Epidermal melanocyte (primary cell): ENCODE measurements at regions not wholly inside any gene's neighbourhood (a gene's known extent, or its start where the extent isn't known, plus 50 kb on each side); places are given as distances from the start of the nearest gene placed in this dataset.

ENCODE experiments used
- DNase-seq: peaks from one replicate; pipeline ENCODE4 v3.0.0; 2011; ENCODE audit warnings: low spot score; ENCODE audit not compliant: insufficient read length

DNA sequence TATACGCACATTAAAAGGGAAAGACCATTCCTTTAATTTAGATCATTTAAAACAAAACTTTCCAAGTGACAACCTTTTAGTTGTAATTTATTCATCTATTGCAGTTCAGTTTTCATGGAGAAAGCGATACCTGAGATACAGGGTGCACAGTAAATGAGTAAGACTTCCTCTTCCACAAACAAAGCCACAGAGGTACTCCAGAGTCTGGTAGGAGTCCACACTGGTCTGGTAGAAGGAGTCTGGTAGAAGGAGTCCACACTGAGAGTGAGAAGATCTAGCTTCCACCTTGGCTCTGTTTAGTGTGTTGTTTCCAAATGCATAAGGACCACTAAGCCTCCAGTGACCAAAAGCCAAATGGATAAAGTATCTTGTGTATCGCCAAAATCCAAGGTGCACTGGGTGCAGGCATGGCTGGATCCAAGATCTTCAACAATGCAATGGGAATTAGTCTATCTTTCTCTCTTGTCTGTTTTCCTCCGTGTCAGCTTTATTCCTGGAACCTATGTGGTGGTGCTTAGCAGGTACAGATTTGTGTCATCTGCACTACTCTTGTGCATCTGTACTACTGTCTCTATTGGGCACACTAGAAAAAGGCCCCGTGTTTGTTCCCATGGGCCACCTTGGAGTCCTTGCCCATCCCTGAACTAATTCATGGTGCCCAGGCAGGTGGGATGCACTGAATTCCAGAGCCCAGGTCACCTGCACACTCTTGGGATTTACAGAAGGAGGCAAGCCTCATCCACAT, 331.1 kb downstream of the BCL11B start:
- no peak for DNase-seq

DNA sequence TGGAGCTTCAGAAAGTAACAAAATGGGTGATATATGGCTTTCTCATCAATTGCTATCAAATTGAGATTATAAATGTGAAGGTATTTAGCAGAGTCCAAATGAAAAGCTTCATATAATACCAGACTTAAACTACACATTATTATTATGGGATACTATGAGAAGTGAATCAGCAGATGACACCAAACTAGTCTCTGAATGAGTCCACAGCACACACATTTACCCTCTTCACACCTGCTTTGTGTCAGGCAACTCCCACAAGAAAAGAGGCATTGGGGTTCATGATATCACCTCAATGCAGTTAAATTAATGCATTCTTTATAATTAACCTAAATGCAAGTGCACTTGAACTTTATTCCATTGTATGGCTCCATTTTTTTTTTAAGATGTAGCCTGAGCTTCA, 330.5 kb downstream of the BCL11B start:
- DNase-seq: no peak

DNA sequence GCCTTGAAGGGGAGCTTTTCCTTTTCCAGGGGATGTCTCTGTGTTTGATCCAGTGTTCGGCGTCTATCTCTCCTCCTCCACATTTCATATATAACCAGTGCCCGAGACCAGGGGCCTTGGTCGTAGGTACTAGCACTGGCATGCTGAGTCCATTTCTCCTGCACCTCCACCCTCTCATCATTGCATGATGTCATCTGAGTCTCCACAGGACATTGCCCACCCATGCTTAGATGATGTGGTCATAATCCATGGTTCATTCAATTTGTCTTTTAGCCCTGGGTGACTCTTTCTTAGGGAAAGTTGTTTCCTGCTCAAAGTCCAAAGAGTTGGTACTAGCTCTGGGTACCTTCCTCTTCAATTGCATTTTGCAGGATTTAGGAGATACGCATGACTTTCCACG, 328.1 kb downstream of the BCL11B start:
- DNase-seq: no peak

DNA sequence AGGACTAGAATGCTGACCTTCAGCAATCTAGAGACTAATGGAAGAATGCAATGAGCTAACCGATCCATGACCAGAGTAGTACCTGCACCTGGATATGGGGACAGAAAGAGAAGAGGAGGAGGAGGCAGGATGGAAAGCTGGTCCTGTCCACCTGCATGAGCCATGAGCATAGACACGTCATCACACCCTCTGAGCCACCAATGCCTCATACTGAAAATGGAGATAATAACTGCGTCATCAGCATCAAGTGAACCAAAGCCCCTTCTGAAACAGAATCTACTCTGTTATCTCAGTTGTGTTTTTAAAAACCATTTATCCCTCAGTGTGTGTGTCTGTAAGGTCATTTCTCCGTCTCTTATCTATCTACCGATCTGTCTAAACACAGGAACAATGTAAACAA, 327.0 kb downstream of the BCL11B start:
- DNase-seq: no peak

GRCh38 chr14:98945611-98946570, 326.1 kb downstream of the BCL11B start:
- no peak for DNase-seq

GRCh38 chr14:98946940-98947339, 325.1 kb downstream of the BCL11B start:
- DNase-seq: no peak

DNA sequence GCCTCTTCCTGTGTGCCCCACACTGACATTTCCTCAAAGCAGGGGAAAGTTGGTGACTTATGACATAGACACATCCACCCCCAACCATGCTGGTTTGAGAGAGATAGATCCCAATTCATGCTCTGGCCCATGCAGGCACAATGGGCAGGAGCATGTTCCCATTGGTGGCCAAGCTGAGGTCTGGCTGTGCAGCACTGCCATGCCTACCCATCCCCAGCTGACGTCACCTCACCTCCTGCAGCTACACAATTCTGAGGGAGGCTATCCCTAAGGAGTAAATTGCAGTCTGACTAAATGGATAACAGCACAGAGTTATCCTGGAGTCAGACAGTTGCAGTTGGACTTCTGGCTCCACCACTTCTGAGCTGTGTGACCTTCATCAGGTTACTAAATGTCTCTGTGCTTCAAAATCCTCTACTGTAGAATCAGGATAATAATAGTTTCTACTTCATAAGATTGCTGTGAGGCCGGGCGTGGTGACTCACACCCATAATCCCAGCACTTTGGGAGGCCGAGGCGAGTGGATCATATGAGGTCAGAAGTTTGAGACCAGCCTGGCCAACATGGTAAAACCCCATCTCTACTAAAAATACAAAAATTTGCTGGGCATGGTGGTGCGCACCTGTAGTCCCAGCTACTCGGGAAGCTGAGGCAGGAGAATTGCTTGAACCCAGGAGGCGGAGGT, 323.9 kb downstream of the BCL11B start:
- DNase-seq: no peak

GRCh38 chr14:98949051-98949450, 322.9 kb downstream of the BCL11B start:
- DNase-seq: no peak

DNA sequence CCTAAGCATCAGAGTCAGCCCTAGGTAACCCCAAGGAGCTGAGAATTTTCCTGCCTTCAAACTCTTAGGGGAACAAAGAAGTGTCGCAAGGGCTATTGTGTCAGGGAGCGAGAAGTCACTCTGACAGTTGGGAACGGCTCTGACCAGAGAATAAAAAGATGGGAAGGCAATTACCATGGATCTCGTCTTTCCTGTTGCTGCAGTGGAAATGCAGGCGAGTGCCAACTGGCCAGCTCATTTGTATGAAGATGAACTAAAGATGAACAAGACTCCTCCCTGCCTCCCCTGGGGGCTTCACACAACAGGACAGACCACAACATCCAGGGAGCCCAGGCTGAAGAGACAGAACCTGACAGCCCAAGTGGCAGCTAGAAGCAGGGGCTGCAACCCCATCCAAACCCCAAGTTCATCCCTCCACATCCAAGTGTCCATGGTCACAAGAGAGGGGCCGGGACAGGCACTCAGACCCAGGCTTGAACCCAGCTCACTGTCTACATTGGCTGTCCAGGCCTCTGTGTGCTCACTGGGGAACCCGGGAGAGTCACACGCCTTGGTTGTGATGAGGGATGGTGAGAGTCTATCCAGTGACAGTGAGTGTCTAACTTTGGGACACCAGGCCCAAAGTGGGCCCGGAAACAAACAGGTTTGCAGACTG, 322.4 kb downstream of the BCL11B start:
- DNase-seq: no peak

- no peak for DNase-seq
Observed at GRCh38 chr14:98950353-98950895, 321.6 kb downstream of the BCL11B start.

DNA sequence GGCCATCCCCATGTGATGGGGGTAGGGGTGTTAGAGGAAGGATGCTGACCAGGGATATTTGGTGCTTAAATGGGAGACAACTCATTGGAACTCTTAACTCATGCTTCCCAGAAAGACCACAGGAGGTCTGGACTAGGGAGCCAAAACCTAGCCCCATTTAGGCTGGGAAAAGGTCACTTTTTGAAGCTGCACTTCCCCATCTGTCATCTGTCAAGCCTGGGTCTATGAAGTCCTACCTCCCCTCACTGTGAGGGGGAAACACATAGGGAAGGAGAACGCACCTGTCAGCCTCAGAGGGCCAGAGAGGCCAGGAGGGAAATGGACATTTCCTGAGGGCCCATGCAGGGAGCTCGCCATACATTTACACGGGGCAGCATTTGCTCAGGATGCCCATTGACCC, 321.0 kb downstream of the BCL11B start:
- no peak for DNase-seq

DNA sequence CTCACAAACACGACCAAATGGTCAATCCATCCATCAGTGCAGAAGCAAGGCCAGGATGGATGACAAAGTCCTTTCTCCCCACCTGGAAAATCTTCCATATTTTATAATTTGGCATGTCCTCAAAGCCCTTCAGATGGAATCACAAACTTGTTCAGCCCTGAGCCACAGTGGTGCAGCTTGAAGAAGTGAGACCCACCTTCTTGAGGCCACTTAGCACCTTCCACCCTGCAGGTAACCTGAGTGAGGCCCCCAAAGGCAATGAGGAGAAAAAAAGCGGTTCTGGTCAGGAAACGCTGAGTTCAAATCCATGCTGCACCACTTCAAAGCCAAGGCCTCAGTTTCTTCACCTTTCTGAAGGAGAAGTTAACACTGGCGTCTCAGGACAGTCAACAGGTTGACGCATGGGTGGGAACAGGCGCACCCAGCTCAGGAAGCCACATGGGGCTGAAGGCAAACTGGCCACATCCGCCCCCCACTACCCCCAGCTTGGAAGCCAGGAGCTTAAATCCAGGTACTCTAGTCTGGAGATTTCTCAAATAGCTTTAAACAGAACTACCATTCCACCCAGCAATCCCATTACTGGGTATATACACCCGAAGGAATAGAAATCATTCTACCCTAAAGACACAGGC, 320.4 kb downstream of the BCL11B start:
- no peak for DNase-seq

DNA sequence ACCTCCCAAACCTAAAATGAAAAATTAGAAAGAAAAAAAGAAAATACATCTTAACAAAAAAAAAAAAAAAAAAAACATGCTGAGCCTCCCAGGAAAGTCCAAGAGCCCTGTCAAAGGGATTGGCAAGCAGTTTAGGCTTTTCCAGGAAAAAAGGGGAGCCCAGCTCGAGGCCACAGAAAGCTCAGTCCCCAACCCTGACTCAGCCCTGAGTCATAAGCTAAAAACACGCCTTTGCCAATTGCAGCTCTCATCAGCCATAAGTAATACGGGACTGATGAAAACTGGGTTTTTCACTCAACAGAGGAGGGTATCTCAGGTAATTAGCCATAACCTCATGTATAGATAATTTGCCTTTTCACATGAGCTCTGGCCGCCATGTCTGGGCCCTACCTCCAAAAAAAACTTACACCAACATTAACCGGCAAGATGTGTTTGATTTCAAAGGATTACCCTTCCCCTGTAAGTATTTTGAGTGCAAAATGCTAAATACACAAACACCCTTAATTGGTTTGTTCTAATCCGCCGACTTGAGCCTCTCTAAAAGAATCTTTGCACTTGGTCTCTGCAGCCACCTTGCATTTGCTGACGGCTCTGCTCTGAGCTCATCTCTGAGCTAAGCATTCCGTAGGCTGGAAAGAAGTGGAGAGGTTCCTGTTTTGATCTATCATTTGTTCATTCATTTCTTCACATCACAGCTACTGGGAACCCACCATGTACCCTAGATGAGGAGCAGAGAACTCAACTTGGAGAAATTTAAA, 319.2 kb downstream of the BCL11B start:
- DNase-seq: no peak

DNA sequence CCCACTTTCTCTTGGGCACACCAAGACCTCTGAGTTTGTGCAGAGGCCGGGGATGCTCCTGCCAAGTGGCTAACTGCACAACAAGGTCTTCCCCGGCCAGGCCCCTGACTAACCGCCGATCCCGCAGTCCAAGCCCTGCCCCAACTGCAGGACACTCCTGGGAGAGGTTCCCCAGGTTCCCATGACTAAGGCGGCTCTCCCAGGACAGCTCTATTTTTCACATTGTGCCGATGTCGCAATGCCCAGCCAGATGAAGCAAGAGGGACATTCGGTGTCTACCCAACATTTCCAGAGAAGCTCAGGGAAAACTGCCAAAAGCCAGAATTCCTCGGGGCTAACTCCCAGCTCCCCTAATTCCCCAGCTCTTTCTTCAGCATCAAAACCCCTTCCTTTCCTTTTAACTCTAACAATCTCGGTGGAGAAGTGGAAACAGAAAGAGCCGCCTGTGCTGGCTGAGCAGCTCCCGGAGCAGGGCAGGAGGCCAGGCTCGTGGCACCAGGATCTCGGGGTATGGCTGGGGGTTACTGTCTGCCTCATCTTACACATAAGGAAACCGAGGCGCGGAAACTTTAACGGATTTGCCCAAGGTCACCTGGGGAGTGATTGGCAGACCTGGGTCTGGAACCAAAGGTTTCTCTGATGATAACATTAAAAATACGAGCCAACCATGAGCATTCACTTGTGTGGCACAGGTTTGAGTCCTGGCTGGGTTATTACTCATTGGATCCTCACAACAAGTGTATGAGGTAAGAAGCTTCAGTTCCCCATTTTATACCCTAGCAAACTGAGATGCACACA, 318.2 kb downstream of the BCL11B start:
- no peak for DNase-seq

DNA sequence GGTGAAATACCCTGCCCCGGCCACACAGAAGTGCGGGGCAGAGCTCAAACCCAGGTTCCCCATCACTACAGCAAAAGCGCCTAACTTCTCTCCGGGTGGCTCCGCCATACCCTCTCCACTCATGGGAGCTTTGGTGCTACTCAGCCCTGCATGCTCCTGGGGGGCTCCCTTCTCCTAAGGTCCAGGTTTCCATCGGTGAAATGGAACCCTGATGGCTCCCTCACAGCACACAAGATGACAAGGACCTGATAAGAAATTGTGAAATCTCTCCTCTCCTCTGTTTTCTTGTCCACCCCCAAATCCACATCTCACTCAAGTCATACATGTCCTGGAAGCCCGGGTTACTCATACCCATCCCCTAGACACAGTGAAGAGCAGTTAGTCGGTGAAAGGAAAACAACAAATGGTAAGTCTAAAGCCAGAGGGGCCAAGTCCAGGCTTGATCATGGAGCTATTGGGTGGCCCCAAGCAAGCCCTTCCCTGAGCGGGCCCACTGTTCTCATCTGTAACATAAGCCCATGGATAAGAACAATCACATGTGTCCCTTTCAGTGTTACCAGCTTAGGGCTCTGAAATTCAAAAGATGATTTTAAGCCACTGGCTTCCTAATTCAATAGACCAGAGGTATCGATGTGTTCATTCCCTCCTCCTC, 317.5 kb downstream of the BCL11B start:
- DNase-seq: no peak

DNA sequence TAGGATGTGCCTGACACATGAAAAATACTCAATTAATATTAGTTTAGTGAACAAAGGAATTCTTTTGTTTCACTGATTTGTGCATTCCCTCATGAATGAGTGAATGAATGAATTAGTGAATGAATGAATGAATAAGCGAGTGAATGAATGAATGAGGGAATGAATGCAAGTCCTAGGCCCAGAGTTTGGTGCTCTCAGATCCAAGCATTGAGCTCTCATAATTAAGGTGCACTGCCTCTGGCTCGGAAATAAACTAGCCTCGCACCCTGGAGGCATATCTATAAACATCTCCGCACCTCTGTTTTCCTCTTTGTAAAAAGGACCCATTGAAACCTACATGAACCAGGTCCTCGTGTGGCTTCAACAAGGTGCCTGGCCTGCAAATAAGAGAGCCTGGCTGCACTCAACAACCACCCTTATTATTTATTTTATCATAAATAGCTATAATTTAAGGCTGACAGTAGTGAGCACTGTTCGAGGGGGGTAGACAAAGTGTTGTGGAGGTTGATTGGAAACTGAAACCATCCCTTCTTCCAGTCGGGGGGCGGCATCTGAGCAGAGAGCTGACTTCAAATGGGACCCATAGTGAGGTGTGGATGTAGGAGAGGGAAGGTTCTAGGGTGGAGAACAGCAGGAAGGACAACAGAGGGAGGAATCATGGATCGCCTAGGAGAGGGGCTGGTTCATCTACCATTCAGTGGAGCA, 316.8 kb downstream of the BCL11B start:
- no peak for DNase-seq

GRCh38 chr14:98955741-98956070, 316.3 kb downstream of the BCL11B start:
- DNase-seq: no peak

DNA sequence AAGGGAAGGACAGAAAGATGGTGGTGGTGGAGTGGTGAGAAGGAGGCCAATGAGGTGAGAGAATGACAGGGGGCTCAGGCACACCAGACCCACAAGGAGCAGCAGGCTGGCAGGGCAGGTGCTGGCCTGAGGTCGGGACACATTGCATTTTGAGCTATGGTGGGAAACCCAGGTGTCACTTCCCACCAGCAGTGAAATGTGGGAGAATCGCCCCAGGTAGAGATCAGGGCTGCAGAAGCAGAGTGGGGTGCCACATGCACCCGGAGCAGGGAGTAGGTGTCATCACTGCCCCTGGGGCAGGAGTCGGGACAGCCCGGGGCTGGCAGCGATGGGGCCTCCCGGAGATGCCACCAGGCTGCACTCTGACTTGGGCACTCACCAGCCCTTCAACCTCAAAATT, 315.8 kb downstream of the BCL11B start:
- no peak for DNase-seq
